HG03196 (cell line): ENCODE measurements at regions not wholly inside any gene's neighbourhood (a gene's known extent, or its start where the extent isn't known, plus 50 kb on each side); places are given as distances from the start of the nearest gene placed in this dataset.

Experiments
- ATAC-seq: cut with Tn5 transposase; IDR thresholded peaks from one replicate; pipeline ENCODE4 v1.9.1; 2021; ENCODE audit not compliant: unreplicated experiment

DNA sequence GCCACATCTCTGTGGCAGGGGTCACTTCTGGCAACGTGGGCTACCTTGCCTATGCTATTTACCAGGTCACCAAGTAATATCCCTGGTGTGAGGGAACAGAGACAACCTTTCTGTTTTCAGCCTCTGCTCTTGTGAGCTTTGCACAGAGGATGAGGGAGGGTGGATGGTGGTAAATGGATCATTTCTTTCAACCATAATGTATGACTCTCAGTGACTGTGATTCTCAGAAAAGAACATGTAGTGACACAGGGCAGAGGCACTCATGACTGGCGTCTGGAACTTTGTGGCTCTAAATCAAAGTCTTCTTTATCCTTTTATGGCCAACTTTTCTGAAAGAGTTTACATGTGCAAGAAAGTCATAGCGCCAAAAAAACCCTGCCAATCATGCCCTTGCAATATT lies 153.5 kb upstream of the USP24 start:
- ATAC-seq: no peak

- no peak for ATAC-seq
These were observed 152.1 kb upstream of the USP24 start for GRCh38 chr1:55367273-55367672.

GRCh38 chr1:55364216-55364615 lies 149.1 kb upstream of the USP24 start:
- ATAC-seq: no peak

DNA sequence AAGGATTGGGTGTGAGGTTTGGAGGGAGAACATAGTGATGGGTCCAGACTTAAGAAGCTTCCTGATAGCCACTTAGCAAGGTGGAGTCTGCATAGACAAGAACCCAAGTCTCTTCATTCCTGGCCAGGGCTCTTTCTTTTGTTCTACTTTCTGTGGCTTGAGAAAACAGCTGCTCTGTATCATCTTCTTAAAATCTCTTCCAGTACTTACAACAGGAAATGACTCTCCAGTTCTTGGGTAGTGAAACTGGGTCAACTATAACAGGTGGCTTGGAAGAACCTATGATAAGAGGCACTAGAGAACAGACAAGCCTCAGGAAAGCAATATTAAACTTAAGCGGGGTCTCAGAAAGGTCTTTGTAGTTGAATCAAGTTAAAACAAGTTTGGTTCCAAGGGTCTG lies 148.1 kb upstream of the USP24 start:
- no peak for ATAC-seq

- no peak for ATAC-seq
These were observed 147.4 kb upstream of the USP24 start for GRCh38 chr1:55362558-55362957.

- no peak for ATAC-seq
These were observed 144.4 kb upstream of the USP24 start for GRCh38 chr1:55359611-55360010.

GRCh38 chr1:55358581-55358980 lies 143.4 kb upstream of the USP24 start:
- no peak for ATAC-seq

- ATAC-seq: no peak
These were observed 140.4 kb upstream of the USP24 start for GRCh38 chr1:55355549-55355948.

DNA sequence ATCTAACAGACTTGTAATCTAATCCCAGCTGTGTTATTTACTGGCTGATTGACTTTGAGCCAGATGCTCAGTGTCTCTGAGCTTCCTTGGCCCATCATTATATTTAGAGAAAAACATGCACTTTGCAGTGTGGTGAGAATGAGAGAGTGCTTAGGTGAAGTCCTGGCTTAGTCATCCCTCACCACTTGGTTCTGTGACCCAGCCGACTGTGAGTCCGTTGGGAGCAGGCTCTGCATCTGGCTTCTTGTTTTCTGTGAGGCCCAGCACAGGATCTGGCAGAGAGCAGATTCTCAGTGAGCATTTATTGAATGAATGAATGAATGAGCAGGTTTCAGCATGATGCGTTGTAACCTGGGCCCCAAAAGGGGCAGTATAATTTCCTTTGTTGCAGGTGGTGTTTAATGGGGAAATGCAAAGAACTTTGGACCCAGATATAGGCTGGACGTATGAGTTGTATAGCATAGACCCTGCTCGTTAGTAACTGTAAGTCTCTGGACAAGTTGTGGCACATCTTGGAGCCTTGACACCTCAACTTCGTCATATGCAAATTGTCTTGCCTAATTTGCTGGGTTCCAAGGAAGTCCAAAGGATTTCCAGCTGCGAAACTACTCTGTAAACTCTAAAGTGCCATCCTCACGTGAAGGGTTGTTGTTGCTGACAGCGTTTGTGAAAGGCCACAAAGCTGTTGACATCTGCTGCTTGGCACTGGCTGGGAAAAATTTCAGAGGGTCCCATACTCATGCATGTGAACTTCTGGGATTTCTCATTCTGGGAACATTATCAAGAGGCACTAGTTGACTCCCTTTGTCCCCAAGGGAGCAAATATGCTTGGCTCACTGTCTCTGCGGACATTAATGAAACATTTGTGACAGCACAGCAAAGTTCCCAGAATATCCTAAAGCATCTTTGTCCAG lies 138.8 kb upstream of the USP24 start:
- no peak for ATAC-seq

DNA sequence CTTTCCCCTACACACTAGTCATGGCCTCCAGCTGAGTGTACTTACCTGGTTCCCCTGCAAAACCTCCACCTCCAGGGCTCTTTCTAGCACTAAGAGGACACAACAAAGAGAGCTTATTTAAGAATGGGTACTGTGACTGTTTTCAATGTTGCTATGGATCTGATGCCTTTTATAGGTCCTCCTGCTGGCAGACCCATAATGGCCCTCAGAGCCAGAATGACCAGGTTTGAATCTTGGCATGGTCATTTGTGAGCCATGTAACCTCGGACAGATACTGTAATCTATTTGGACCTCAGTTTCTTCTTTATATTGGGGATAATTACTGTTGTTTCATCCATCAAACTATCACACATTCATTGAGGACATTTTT lies 137.6 kb upstream of the USP24 start:
- ATAC-seq: no peak

- no peak for ATAC-seq
These were observed 137.1 kb upstream of the USP24 start for GRCh38 chr1:55352080-55352810.

DNA sequence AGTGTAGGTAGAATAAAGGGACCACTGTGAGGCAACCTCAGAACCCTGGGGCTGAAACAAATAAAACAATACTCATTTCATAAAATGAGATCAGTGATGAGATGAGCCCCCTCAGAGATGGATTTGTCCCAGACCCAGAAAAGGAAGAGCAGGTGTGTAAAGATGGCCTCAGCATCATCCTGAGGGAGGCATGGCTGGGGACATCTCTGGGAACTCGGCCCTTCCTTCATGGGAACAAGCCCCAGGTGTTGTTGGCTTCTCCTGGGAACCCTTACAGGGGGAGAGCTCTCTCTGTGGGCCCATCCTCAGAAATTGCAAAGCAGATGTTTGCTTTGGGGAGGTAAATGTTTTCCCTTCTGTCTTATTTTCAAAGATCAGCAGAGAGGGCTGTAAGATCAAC lies 133.2 kb upstream of the USP24 start:
- ATAC-seq: no peak

GRCh38 chr1:55347866-55348265 lies 132.7 kb upstream of the USP24 start:
- no peak for ATAC-seq

DNA sequence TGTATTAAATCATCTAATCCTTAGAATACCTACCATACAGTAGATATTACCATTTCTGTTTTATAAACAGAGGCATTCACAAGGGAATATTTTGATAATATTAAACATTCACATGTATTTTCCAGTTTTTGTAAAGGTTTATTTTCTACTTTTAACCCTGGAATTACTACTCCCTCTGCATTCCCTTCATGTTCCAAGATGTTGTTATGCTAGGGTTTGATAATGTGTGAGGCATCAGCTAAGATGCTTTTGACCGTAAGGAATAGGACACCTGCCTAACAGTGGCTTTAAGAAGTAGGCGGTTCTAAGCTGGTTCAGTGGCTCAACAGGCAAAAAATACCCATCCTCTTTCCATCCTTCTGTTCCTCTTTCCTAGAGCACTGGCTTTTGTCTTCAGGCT lies 131.9 kb upstream of the USP24 start:
- no peak for ATAC-seq

GRCh38 chr1:55346586-55346985 lies 131.4 kb upstream of the USP24 start:
- no peak for ATAC-seq

DNA sequence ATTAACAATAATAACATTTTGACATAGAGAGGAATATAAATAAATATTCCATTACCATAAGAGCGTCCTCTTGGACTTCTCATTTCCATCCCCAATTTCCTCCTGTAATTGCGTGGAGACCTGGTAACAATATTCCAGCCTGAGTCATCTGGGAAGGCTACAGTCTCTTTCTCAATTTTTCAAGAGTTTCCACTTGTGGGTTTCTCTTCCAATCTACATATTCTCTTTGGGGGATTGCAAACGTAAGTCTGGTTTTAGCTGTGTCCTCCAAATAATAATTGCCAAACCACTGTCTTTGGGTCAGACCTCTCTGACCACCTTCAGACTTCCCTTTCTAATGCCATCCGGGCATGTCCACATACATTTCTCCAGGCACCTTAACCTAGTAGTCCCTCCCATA lies 124.5 kb upstream of the USP24 start:
- no peak for ATAC-seq

DNA sequence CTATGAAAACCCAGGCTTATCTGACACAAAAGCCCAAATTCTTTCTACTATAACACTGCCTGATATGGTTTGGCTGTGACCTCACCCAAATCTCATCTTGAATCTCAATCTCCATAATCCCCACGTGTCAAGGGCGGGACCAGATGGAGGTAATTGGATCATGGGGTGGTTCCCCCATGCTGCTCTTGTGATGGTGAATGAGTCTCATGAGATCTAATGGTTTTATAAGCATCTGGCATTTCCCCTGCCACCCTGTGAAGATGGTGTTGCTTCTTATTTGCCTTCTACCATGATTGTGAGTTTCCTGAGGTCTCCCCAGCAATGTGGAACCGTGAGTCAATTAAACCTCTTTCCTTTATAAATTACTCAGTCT lies 123.3 kb upstream of the USP24 start:
- peak; percentile 9 for ATAC-seq

- peak; percentile 78 for ATAC-seq
These were observed 122.8 kb upstream of the USP24 start for GRCh38 chr1:55337801-55338447.

GRCh38 chr1:55334797-55335196 lies 119.6 kb upstream of the USP24 start:
- no peak for ATAC-seq

GRCh38 chr1:55334160-55334559 lies 119.0 kb upstream of the USP24 start:
- ATAC-seq: no peak

- no peak for ATAC-seq
These were observed 118.3 kb upstream of the USP24 start for GRCh38 chr1:55333461-55333860.

GRCh38 chr1:55331351-55331750 lies 116.2 kb upstream of the USP24 start:
- ATAC-seq: no peak
